Endothelial cell of umbilical vein (primary cell): ENCODE measurements at regions not wholly inside any gene's neighbourhood (a gene's known extent, or its start where the extent isn't known, plus 50 kb on each side); places are given as distances from the start of the nearest gene placed in this dataset.

Source experiments
- BruUV-seq: library from RNA; stranded (reverse); fragments of 400-500 nt; replicated peaks from 2 replicates; lab custom pipeline; 2021; lab: Mats Ljungman, UMichigan
- CTCF ChIA-PET: fragments of 300-600, 350-600 bp; sonication (Branson Sonifier 250); formaldehyde crosslinking; loops from one replicate; lab custom pipeline; 2021; ENCODE audit warnings: antibody characterized with exemption, inconsistent platforms; lab: Charles Lee
- POLR2A ChIA-PET: fragments of 300-600, 350-600 bp; sonication (Branson Sonifier 250); formaldehyde crosslinking; loops from one replicate; lab custom pipeline; 2021; ENCODE audit warnings: antibody characterized with exemption, inconsistent platforms; lab: Charles Lee
- DNase-seq: peaks from one replicate; pipeline ENCODE4 v3.0.0-alpha.2; 2011; ENCODE audit warnings: low read depth, low spot score
- FAIRE-seq: peaks from 2 replicates; lab custom pipeline; 2011; peaks lifted over from hg19 to GRCh38; lab: Jason Lieb, UNC
- H2AFZ ChIP-seq: 2 replicates; pipeline ENCODE4 v1.6.0; 2012; ENCODE audit warnings: low read depth, low read length, control low read depth, inconsistent platforms
- H3K27ac ChIP-seq: 2 replicates; pipeline ENCODE4 v1.5.1; 2011; ENCODE audit warnings: low read depth, mild to moderate bottlenecking, control low read depth, low read length, moderate library complexity; ENCODE audit not compliant: insufficient read depth
- H3K27me3 ChIP-seq, 2 experiments: 2 replicates each; pipeline versions ENCODE4 v1.6.0 to v1.6.1; 2011; ENCODE audit warnings: low read length in 2 of 2, mixed read lengths in 1 of 2; ENCODE audit not compliant: control insufficient read depth in 2 of 2, insufficient read depth in 2 of 2
- H3K36me3 ChIP-seq, 2 experiments: 2 replicates in 1 of 2; 3 replicates in 1 of 2; pipeline ENCODE4 v1.5.1; 2011; ENCODE audit warnings: low read length in 2 of 2, mild to moderate bottlenecking in 1 of 2, moderate library complexity in 1 of 2; ENCODE audit not compliant: control insufficient read depth in 2 of 2, insufficient read depth in 2 of 2; ENCODE audit errors: extremely low read depth in 1 of 2
- H3K4me1 ChIP-seq: 3 replicates; pipeline ENCODE4 v1.5.1; 2011; ENCODE audit warnings: mild to moderate bottlenecking, low read length; ENCODE audit not compliant: control insufficient read depth, insufficient read depth; ENCODE audit errors: extremely low read depth
- H3K4me2 ChIP-seq: 2 replicates; pipeline ENCODE4 v1.6.1; 2011; ENCODE audit warnings: low read length, control low read depth, mixed read lengths; ENCODE audit not compliant: insufficient read depth
- H3K4me3 ChIP-seq, 3 experiments: fragments of 200-600 bp in 1 of 3; sonication (generic), shearing (Covaris generic) in 1 of 3; replicated peaks in 1 of 3; 2 replicates each; pipeline ENCODE4 v1.5.1; 2011 to 2016; ENCODE audit warnings: control low read depth in 3 of 3, low read length in 3 of 3, mild to moderate bottlenecking in 2 of 3, inconsistent platforms in 1 of 3, low read depth in 1 of 3, moderate library complexity in 1 of 3; ENCODE audit not compliant: insufficient read depth in 1 of 3
- H3K79me2 ChIP-seq: 2 replicates; pipeline ENCODE4 v1.6.0; 2012; ENCODE audit warnings: low read length, inconsistent platforms; ENCODE audit not compliant: control insufficient read depth, insufficient read depth
- H3K9ac ChIP-seq: replicated peaks from 2 replicates; pipeline ENCODE3; 2011; ENCODE audit warnings: low read length, control low read depth; ENCODE audit not compliant: insufficient read depth; ENCODE audit errors: extremely low read depth
- H3K9me1 ChIP-seq: replicated peaks from 3 replicates; pipeline ENCODE4 v1.6.0; 2011; ENCODE audit warnings: mild to moderate bottlenecking, low read length; ENCODE audit not compliant: control insufficient read depth, insufficient read depth; ENCODE audit errors: extremely low read depth
- H3K9me3 ChIP-seq: replicated peaks from 2 replicates; pipeline ENCODE4 v1.5.1; 2012; ENCODE audit warnings: low read length, inconsistent platforms; ENCODE audit not compliant: control insufficient read depth, insufficient read depth
- H4K20me1 ChIP-seq: replicated peaks from 2 replicates; pipeline ENCODE3; 2011; ENCODE audit warnings: mild to moderate bottlenecking, low read length; ENCODE audit not compliant: control insufficient read depth, insufficient read depth; ENCODE audit errors: extremely low read depth
- CTCF ChIP-seq, 2 donors: IDR thresholded peaks; 1 replicate in 1 of 2; 2 replicates in 1 of 2; pipeline ENCODE4 v1.5.1; 2011; ENCODE audit warnings: low read length in 2 of 2, mild to moderate bottlenecking in 2 of 2, moderate library complexity in 2 of 2, control low read depth in 1 of 2, inconsistent platforms in 1 of 2, low read depth in 1 of 2; ENCODE audit not compliant: insufficient read depth in 1 of 2; ENCODE audit errors: extremely low read depth in 1 of 2
- EZH2 ChIP-seq: IDR thresholded peaks from 2 replicates; pipeline ENCODE4 v1.6.1; 2012; ENCODE audit warnings: borderline replicate concordance, low read depth, mild to moderate bottlenecking, moderate library complexity, low read length, inconsistent platforms; ENCODE audit not compliant: severe bottlenecking
- FOS ChIP-seq: IDR thresholded peaks from 2 replicates; pipeline ENCODE4 v1.6.1; 2011; ENCODE audit warnings: mild to moderate bottlenecking, low read length, moderate library complexity, borderline replicate concordance; ENCODE audit not compliant: insufficient read depth
- GATA2 ChIP-seq: IDR thresholded peaks from 2 replicates; pipeline ENCODE4 v1.7.0; 2011; ENCODE audit warnings: low read depth, mild to moderate bottlenecking, moderate library complexity, mixed read lengths, low read length; ENCODE audit not compliant: insufficient read length, insufficient read depth
- JUN ChIP-seq: IDR thresholded peaks from 2 replicates; pipeline ENCODE4 v1.6.1; 2011; ENCODE audit warnings: borderline replicate concordance, low read depth; ENCODE audit not compliant: insufficient read length, insufficient read depth
- MAX ChIP-seq: IDR thresholded peaks from 2 replicates; pipeline ENCODE4 v1.6.1; 2011; ENCODE audit not compliant: insufficient read depth, insufficient read length
- MYC ChIP-seq: IDR thresholded peaks from one replicate; pipeline ENCODE4 v1.6.1; 2011; ENCODE audit warnings: mild to moderate bottlenecking, low read depth, low read length
- POLR2A ChIP-seq: IDR thresholded peaks from 2 replicates; pipeline ENCODE4 v1.6.1; 2012; ENCODE audit warnings: low read depth, mild to moderate bottlenecking, control low read depth, low read length
- POLR2AphosphoS5 ChIP-seq: IDR thresholded peaks from 2 replicates; pipeline ENCODE4 v1.6.1; 2012; ENCODE audit warnings: low read depth, mild to moderate bottlenecking, control low read depth, low read length, moderate library complexity; ENCODE audit not compliant: insufficient read depth
- dilution Hi-C: fragments of 300-500 bp; cut with MboI; formaldehyde crosslinking; loops from one replicate; pipeline ENCODE4 v1.15.0; 2019; ENCODE audit warnings: low sequenced_read_pairs; ENCODE audit not compliant: extremely low pct_ligation_motif_present
- intact Hi-C: fragments of 100-400 bp; cut with micrococcal nuclease; formaldehyde crosslinking; loops from one replicate; pipeline ENCODE4 v1.10.0; 2022

DNA sequence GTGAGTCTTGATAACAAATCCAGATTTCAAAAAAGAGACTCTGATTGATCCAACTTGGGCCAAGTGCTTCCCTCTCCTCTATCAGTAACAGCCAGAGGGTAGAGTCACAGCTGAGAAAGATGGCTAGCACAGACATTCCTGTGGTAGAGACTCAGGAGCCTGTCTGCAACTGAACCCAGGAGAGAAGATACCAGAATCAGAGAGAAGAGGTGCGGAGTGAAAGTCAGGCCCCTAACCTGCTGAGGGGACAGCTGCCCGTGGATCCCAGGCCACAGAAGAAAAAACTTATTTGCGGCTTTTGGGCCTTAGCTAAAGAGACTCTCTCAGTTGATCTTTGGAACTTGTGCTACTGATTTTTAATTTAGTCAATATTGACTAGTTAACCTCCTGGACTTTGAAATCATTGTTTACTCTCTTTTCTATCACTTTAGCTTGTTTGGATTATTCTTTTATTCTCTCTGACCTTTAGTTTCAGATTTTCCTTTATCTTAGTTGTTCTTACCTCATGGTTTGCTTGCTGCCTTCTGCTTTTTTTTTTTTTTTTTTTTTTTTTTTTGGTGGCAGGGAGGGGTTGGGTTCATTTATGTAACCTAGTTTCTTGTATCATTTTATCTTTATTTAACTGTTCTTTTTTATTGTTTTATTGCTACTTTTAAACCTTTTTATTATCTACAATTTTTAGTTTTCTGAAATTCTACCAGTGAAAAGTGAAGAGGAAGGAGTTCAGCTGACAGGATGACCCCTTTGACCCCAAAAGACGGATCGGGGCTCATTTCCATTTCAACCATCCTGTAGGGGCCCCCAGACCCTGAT is 154.9 kb upstream of the KRR1 start:
- Histone ChIP-seq H3K9me3 (no peaks in the 10 kb centered on the region), H3K36me3 (no peaks in the 10 kb centered on the region), H2AFZ (no peak overlapping the region), H3K27ac (no peak overlapping the region), H3K4me2 (no peak overlapping the region), H3K27me3 (no peaks in the 10 kb centered on the region), H3K4me1 (peaks cover 5% of the 10 kb centered on the region), H3K79me2 (no peaks in the 10 kb centered on the region), H3K9me1 (no peaks in the 10 kb centered on the region), H4K20me1 (no peaks in the 10 kb centered on the region), H3K4me3 (no peak overlapping the region), H3K9ac (no peak overlapping the region)
- POLR2A ChIA-PET, result no interaction called here
- no peak for FAIRE-seq
- intact Hi-C loops (no loop called here), dilution Hi-C loops (no loop called here)
- DNase-seq, result no peak
- CTCF ChIA-PET, result interaction anchor here (0.9 kb wide), 1 partner anchor 10 kb away, joined by 3 read pairs; no protein-coding TSS in a partner anchor
- BruUV-seq, result no TSS peak
- TF ChIP-seq POLR2AphosphoS5 (no peak), GATA2 (no peak), MYC (no peak), EZH2 (no peak), MAX (no peak), JUN (no peak), FOS (no peak), POLR2A (no peak), CTCF (IDR thresholded peaks at IDR 0.05; ENCODE audit: extremely low read depth in 1 of 2, insufficient read depth in 1 of 2, low read depth in 1 of 2, low read length in 2 of 2) (no peak)
